Body of pancreas (tissue), 4 donors: ENCODE measurements at regions not wholly inside any gene's neighbourhood (a gene's known extent, or its start where the extent isn't known, plus 50 kb on each side); places are given as distances from the start of the nearest gene placed in this dataset.

ENCODE experiments used
- ATAC-seq: fragments of 150-250 bp; one replicate; pipeline ENCODE4 v1.9.1; 2016
- DNase-seq, 4 donors: peaks; one replicate each; pipeline ENCODE4 v3.0.0-alpha.2; 2019
- H3K27ac ChIP-seq, 4 donors: fragments of 200-600 bp; sonication (generic); 1 replicate in 3 of 4; 2 replicates in 1 of 4; pipeline versions ENCODE4 v1.5.1 to v1.6.1; 2016 to 2019; ENCODE audit warnings: mild to moderate bottlenecking in 1 of 4, mixed read lengths in 1 of 4, moderate library complexity in 1 of 4
- H3K27me3 ChIP-seq, 2 donors: fragments of 200-600 bp; sonication (generic); one replicate each; pipeline ENCODE4 v1.6.0; 2016; ENCODE audit warnings: mild to moderate bottlenecking in 1 of 2
- H3K36me3 ChIP-seq, 2 donors: fragments of 200-600 bp; sonication (generic); replicated peaks in 1 of 2; 2 replicates each; pipeline ENCODE4 v1.5.1; 2016; ENCODE audit warnings: low read depth in 2 of 2; ENCODE audit not compliant: insufficient read depth in 1 of 2
- H3K4me1 ChIP-seq: fragments of 200-600 bp; sonication (generic); one replicate; pipeline ENCODE4 v1.6.0; 2016
- H3K4me3 ChIP-seq, 2 donors: fragments of 200-600 bp; sonication (generic); 1 replicate in 1 of 2; 2 replicates in 1 of 2; pipeline ENCODE4 v1.5.1; 2016 to 2019
- H3K9me3 ChIP-seq, 3 donors: fragments of 200-600 bp; sonication (generic); 1 replicate in 2 of 3; 2 replicates in 1 of 3; pipeline ENCODE4 v1.5.1; 2016
- CTCF ChIP-seq, 7 experiments: fragments of 450-650 bp in 4 of 7; fragments of 200-600 bp in 3 of 7; sonication (generic) in 3 of 7; IDR thresholded peaks; one replicate each; pipeline ENCODE4 v1.5.1; 2016 to 2019; ENCODE audit warnings: antibody characterized with exemption in 7 of 7
- POLR2A ChIP-seq, 3 donors: fragments of 450-650 bp; IDR thresholded peaks; one replicate each; pipeline ENCODE4 v1.6.1; 2016; ENCODE audit warnings: antibody characterized with exemption in 3 of 3, mild to moderate bottlenecking in 2 of 3
- WGBS, 2 donors: methylation state at CpG; one replicate each; pipeline ENCODE4 v1.1.5; 2017; 5-methylcytosine and 5-hydroxymethylcytosine counted together
- intact Hi-C: fragments of 100-400 bp; cut with DNase I; formaldehyde crosslinking; loops from one replicate; pipeline ENCODE4 v1.15.1; 2023

- no peak overlapping the region for H3K27ac ChIP-seq
- no peak for TF ChIP-seq POLR2A (IDR thresholded peaks at IDR 0.05)
- TF ChIP-seq CTCF (IDR thresholded peaks at IDR 0.05), result no peak
- intact Hi-C loops, result no loop called here
Observed at GRCh38 chr14:98954349-98955000, 317.5 kb downstream of the BCL11B start.

GRCh38 chr14:98955036-98955740 is 316.8 kb downstream of the BCL11B start:
- Histone ChIP-seq H3K36me3 (no peaks in the 10 kb centered on the region), H3K4me3 (no peak overlapping the region), H3K9me3 (no peaks in the 10 kb centered on the region), H3K27me3 (no peaks in the 10 kb centered on the region), H3K4me1 (no peaks in the 10 kb centered on the region), H3K27ac (no peak overlapping the region)
- TF ChIP-seq POLR2A (IDR thresholded peaks at IDR 0.05), result no peak
- no peak for TF ChIP-seq CTCF (IDR thresholded peaks at IDR 0.05)
- ATAC-seq (no peak), DNase-seq (no peak)
- WGBS, 2 donors, result 52 to 64% methylated on average over 9 of the region's 9 CpGs
- intact Hi-C loops, result no loop called here

More at GRCh38 chr14:98954349-98955000, 317.5 kb downstream of the BCL11B start:
- DNase-seq (no peak), ATAC-seq (no peak)
- Histone ChIP-seq H3K27me3 (no peaks in the 10 kb centered on the region), H3K9me3 (no peaks in the 10 kb centered on the region), H3K4me1 (no peaks in the 10 kb centered on the region), H3K36me3 (no peaks in the 10 kb centered on the region), H3K4me3 (no peak overlapping the region)
- 82 to 91% methylated on average over 10 of the region's 10 CpGs for WGBS, 2 donors

GRCh38 chr14:98955741-98956070 is 316.3 kb downstream of the BCL11B start:
- intact Hi-C loops, result no loop called here
- 75 to 80% methylated on average over 5 of the region's 5 CpGs for WGBS, 2 donors

GRCh38 chr14:98956181-98956580 is 315.8 kb downstream of the BCL11B start:
- DNase-seq, result no peak
- intact Hi-C loops, result no loop called here
- no peak overlapping the region for H3K4me3 ChIP-seq
- no peak for ATAC-seq
- 70 to 74% methylated on average over 7 of the region's 7 CpGs for WGBS, 2 donors
- no peak overlapping the region for H3K27ac ChIP-seq
- H3K4me1 ChIP-seq, result no peaks in the 10 kb centered on the region
- H3K9me3 ChIP-seq, result no peaks in the 10 kb centered on the region
- H3K27me3 ChIP-seq, result no peaks in the 10 kb centered on the region
- no peaks in the 10 kb centered on the region for H3K36me3 ChIP-seq
- TF ChIP-seq POLR2A (IDR thresholded peaks at IDR 0.05) (no peak), CTCF (IDR thresholded peaks at IDR 0.05) (no peak)

More at GRCh38 chr14:98955741-98956070, 316.3 kb downstream of the BCL11B start:
- DNase-seq (no peak), ATAC-seq (no peak)
- H3K27ac ChIP-seq, result no peak overlapping the region
- H3K27me3 ChIP-seq, result no peaks in the 10 kb centered on the region
- H3K4me3 ChIP-seq, result no peak overlapping the region
- H3K9me3 ChIP-seq, result no peaks in the 10 kb centered on the region
- no peak for TF ChIP-seq CTCF (IDR thresholded peaks at IDR 0.05)
- no peak for TF ChIP-seq POLR2A (IDR thresholded peaks at IDR 0.05)
- no peaks in the 10 kb centered on the region for H3K36me3 ChIP-seq
- H3K4me1 ChIP-seq, result no peaks in the 10 kb centered on the region

GRCh38 chr14:98956661-98957060 is 315.3 kb downstream of the BCL11B start:
- Histone ChIP-seq H3K27ac (no peak overlapping the region), H3K36me3 (no peaks in the 10 kb centered on the region), H3K4me3 (no peak overlapping the region), H3K4me1 (no peaks in the 10 kb centered on the region), H3K27me3 (no peaks in the 10 kb centered on the region), H3K9me3 (no peaks in the 10 kb centered on the region)
- 57 to 67% methylated on average over 2 of the region's 2 CpGs for WGBS, 2 donors
- TF ChIP-seq POLR2A (IDR thresholded peaks at IDR 0.05), result no peak
- TF ChIP-seq CTCF (IDR thresholded peaks at IDR 0.05), result no peak
- ATAC-seq (no peak), DNase-seq (no peak)
- intact Hi-C loops, result no loop called here
